Osteocyte (in vitro differentiated cells): ENCODE measurements at regions not wholly inside any gene's neighbourhood (a gene's known extent, or its start where the extent isn't known, plus 50 kb on each side); places are given as distances from the start of the nearest gene placed in this dataset.

ENCODE experiments used
- DNase-seq: peaks from one replicate; pipeline ENCODE4 v3.0.0; 2021; ENCODE audit warnings: mixed read lengths; ENCODE audit not compliant: unreplicated experiment; ENCODE audit errors: extremely low spot score
- H3K27ac Mint-ChIP-seq: one replicate; pipeline ENCODE4 v1.8.0; 2021; ENCODE audit warnings: mild to moderate bottlenecking, mixed read lengths; ENCODE audit not compliant: unreplicated experiment
- H3K27me3 Mint-ChIP-seq: one replicate; pipeline ENCODE4 v1.8.0; 2021; ENCODE audit warnings: mixed read lengths; ENCODE audit not compliant: unreplicated experiment
- H3K36me3 Mint-ChIP-seq: one replicate; pipeline ENCODE4 v1.8.0; 2021; ENCODE audit warnings: mixed read lengths; ENCODE audit not compliant: unreplicated experiment
- H3K4me1 Mint-ChIP-seq: one replicate; pipeline ENCODE4 v1.8.0; 2021; ENCODE audit warnings: mixed read lengths; ENCODE audit not compliant: unreplicated experiment
- H3K4me3 Mint-ChIP-seq: one replicate; pipeline ENCODE4 v1.8.0; 2021; ENCODE audit warnings: mild to moderate bottlenecking, moderate library complexity, mixed read lengths; ENCODE audit not compliant: unreplicated experiment
- H3K9me3 Mint-ChIP-seq: one replicate; pipeline ENCODE4 v1.8.0; 2021; ENCODE audit warnings: mixed read lengths; ENCODE audit not compliant: unreplicated experiment
- TF ChIP-seq, protein P1 (sequence below): fragments of 200-600 bp; sonication (generic); IDR thresholded peaks from 2 replicates; pipeline ENCODE4 v1.5.0; 2021; ENCODE audit warnings: antibody characterized with exemption, mild to moderate bottlenecking, moderate library complexity

DNA sequence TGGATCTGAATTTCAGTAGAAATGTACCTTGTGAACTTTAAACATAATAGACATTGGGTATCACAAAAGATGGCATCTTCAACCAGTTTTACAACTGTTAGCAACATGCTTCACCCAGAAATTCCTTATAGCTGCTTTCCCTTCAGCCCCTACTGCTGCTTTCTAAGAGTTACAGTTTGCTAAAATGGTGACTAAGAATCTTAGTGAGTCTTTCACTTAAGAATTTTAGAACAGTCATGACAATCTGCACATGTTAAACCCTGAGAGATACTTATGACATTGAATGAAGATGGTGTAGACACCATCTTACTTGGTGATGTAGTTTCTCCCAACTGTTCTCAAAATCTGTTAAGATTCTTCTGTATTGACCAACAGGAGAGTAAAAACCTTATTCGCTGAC is 129.7 kb upstream of the UBE2E1 start:
- Mint-ChIP-seq H3K27me3 (no peaks in the 10 kb centered on the region), H3K4me3 (no peak overlapping the region), H3K4me1 (no peaks in the 10 kb centered on the region), H3K36me3 (no peaks in the 10 kb centered on the region), H3K9me3 (peaks cover 6% of the 10 kb centered on the region), H3K27ac (no peak overlapping the region)
- no peak for DNase-seq
- TF ChIP-seq, protein P1, sequence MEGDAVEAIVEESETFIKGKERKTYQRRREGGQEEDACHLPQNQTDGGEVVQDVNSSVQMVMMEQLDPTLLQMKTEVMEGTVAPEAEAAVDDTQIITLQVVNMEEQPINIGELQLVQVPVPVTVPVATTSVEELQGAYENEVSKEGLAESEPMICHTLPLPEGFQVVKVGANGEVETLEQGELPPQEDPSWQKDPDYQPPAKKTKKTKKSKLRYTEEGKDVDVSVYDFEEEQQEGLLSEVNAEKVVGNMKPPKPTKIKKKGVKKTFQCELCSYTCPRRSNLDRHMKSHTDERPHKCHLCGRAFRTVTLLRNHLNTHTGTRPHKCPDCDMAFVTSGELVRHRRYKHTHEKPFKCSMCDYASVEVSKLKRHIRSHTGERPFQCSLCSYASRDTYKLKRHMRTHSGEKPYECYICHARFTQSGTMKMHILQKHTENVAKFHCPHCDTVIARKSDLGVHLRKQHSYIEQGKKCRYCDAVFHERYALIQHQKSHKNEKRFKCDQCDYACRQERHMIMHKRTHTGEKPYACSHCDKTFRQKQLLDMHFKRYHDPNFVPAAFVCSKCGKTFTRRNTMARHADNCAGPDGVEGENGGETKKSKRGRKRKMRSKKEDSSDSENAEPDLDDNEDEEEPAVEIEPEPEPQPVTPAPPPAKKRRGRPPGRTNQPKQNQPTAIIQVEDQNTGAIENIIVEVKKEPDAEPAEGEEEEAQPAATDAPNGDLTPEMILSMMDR = no peak

DNA sequence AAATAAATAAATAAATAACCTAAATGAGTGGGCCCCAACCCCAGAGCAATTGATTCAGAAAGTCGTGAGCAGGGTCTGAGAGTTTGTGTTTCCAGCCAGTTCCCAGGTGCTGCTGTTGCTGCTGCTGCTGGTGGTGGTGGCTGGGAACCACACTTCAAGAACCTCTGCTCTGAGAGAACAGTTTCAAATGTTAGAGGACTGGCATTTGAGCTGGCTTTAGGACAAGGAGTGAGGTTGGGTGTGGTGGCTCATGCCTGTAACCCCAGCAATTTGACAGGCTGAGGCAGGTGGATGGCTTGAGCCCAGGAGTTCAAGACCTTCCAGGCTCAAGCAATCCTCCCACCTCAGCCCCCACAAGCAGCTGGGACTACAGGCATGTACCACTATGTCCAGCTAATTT is 123.1 kb upstream of the UBE2E1 start:
- DNase-seq = no peak
- H3K27ac Mint-ChIP-seq = no peak overlapping the region
- peaks cover 6% of the 10 kb centered on the region for H3K9me3 Mint-ChIP-seq
- peaks cover 16% of the 10 kb centered on the region for H3K4me1 Mint-ChIP-seq
- no peaks in the 10 kb centered on the region for H3K36me3 Mint-ChIP-seq
- no peaks in the 10 kb centered on the region for H3K27me3 Mint-ChIP-seq
- TF ChIP-seq, protein P1 = no peak
- no peak overlapping the region for H3K4me3 Mint-ChIP-seq

DNA sequence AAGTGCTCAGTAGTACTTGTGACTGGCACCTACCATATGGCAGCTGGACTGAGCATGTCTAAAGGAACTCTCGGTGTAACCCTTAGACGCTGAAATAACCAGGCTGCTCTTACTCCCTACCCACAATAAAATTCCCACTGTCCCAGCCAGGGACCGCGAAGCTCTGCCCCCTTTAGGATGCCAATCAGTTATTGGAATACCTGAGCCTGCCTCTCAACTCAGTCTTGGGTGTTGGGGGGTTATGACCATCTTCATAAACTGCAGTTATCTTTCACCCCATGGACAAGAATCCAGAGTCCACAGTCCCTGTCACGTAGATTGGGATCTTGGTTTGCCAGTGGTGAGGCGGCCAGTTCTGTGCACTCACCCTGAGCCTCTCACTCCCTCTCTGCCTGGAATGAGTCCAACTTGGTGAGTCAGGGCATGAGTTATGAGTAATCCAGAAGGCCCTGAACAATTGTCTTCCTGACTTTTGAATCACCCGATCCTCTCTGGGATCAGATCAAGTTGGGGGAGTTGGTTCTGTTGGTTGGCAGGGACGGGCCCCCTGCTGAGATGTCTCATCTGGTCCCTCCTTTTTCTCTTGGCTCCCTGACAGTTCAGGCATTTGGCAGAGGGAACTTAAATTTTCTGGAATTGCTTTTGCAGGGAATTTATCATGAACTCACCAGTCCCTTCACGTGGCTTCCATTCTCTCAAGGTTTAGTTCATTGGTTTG is 120.1 kb upstream of the UBE2E1 start:
- H3K9me3 Mint-ChIP-seq = peaks cover 11% of the 10 kb centered on the region
- no peaks in the 10 kb centered on the region for H3K36me3 Mint-ChIP-seq
- H3K4me3 Mint-ChIP-seq = no peak overlapping the region
- peak overlapping the region; percentile 78 for H3K27ac Mint-ChIP-seq
- TF ChIP-seq, protein P1 = no peak
- peak; percentile 89 for DNase-seq
- H3K4me1 Mint-ChIP-seq = peaks cover 16% of the 10 kb centered on the region
- no peaks in the 10 kb centered on the region for H3K27me3 Mint-ChIP-seq

DNA sequence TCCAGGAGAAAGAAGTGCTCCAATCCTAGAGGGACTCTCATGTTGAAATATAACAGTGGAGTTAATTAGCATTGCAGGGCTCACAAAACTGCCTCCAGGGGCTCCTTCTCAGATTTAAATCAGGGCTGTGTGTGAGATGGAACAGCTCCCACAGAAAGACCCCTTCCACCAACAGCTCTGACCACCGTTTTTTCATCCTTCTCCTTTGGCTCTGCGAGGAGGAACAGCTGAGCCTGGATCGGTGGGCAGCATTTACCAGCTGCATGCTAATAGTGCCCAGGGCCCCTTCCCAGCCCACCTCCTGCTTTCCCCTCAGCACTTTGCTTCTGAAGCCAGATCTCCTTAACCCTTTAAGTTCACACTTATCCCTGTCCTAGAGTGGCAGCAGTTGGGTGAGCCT is 119.2 kb upstream of the UBE2E1 start:
- H3K27ac Mint-ChIP-seq = no peak overlapping the region

DNA sequence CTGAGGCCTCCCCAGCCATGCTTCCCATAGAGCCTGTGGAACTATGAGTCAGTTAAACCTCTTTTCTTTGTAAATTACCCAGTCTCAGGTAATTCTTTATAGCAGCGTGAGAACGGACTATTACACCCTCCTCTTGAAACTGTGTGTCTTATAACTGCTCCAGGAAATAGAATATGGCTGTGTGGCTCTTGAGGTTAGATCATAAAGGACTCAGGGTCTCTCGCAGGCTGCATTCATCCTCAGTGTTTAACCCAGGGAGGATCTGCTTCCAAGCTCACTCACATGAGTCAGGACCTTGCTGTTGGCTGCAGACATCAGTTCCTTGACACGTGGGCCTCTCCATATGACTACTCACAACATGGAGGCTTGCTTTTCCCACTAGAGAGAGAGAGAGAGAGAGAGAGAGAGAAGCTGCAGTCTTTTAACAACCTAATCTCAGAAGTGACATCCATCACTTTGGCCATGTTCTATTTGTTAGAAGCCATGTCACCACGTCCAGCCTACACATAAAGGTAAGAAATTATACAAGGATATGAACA is 114.3 kb upstream of the UBE2E1 start:
- Mint-ChIP-seq H3K36me3 (no peaks in the 10 kb centered on the region), H3K27me3 (no peaks in the 10 kb centered on the region), H3K9me3 (peaks cover 17% of the 10 kb centered on the region), H3K4me3 (no peak overlapping the region), H3K27ac (no peak overlapping the region), H3K4me1 (peaks cover 6% of the 10 kb centered on the region)
- TF ChIP-seq, protein P1 = no peak
- no peak for DNase-seq

More for the DNA sequence above, 119.2 kb upstream of the UBE2E1 start:
- Mint-ChIP-seq H3K9me3 (peaks cover 17% of the 10 kb centered on the region), H3K27me3 (no peaks in the 10 kb centered on the region), H3K4me1 (peaks cover 16% of the 10 kb centered on the region), H3K4me3 (no peak overlapping the region), H3K36me3 (no peaks in the 10 kb centered on the region)
- no peak for DNase-seq
- TF ChIP-seq, protein P1 = no peak
